Spinal cord (tissue), 9 donors: ENCODE measurements at regions not wholly inside any gene's neighbourhood (a gene's known extent, or its start where the extent isn't known, plus 50 kb on each side); places are given as distances from the start of the nearest gene placed in this dataset.
"Not testable (repeated sequence)": the region's sequence is repeated elsewhere in the genome, so short reads cannot be mapped to it uniquely, and the experiment has no call there.

ENCODE experiments used
- DNase-seq, 6 donors: peaks; one replicate each; pipeline versions ENCODE4 v3.0.0 to v3.0.0-alpha.2; 2013 to 2015; ENCODE audit warnings: low spot score in 6 of 6, low read depth in 4 of 6
- H3K27ac ChIP-seq: one replicate; pipeline ENCODE4 v1.5.1; 2013; ENCODE audit warnings: low read depth, low read length, control low read depth
- H3K27me3 ChIP-seq: one replicate; pipeline ENCODE4 v1.6.1; 2013; ENCODE audit warnings: low read length; ENCODE audit not compliant: control insufficient read depth, insufficient read depth
- H3K36me3 ChIP-seq: one replicate; pipeline ENCODE4 v1.6.1; 2013; ENCODE audit warnings: low read length; ENCODE audit not compliant: control insufficient read depth, insufficient read depth
- H3K4me1 ChIP-seq: one replicate; pipeline ENCODE4 v1.6.1; 2013; ENCODE audit warnings: low read length; ENCODE audit not compliant: control insufficient read depth, insufficient read depth
- H3K4me3 ChIP-seq: one replicate; pipeline ENCODE4 v1.5.1; 2013; ENCODE audit warnings: low read depth, low read length, control low read depth
- H3K9me3 ChIP-seq: one replicate; pipeline ENCODE4 v1.6.1; 2013; ENCODE audit warnings: low read length; ENCODE audit not compliant: control insufficient read depth, insufficient read depth
- WGBS: methylation state at CpG from one replicate; pipeline ENCODE4 v1.1.5; 2013; ENCODE audit warnings: missing lambda C conversion rate; ENCODE audit not compliant: insufficient coverage; 5-methylcytosine and 5-hydroxymethylcytosine counted together
- donor health status: healthy.

DNA sequence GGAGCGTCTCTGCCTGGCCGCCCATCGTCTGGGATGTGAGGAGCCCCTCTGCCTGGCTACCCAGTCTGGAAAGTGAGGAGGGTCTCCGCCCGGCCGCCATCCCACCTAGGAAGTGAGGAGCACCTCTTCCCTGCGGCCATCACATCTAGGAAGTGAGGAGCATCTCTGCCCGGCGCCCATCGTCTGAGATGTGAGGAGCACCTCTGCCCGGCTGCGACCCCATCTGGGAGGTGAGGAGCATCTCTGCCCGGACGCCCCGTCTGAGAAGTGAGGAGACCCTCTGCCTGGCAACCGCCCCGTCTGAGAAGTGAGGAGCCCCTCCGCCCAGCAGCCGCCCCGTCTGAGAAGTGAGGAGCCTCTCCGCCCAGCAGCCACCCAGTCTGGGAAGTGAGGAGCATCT, 84.5 kb downstream of the IDS start:
- H3K27ac ChIP-seq, H3K36me3 ChIP-seq, H3K4me3 ChIP-seq, H3K27me3 ChIP-seq, H3K4me1 ChIP-seq, DNase-seq, H3K9me3 ChIP-seq: not testable (repeated sequence)
- WGBS, result 89% methylated on average over 9 of the region's 21 CpGs

GRCh38 chrX:149398027-149398426, 107.1 kb downstream of the IDS start:
- Histone ChIP-seq H3K9me3 (peaks cover 3% of the 10 kb centered on the region), H3K4me1 (no peaks in the 10 kb centered on the region), H3K27me3 (no peaks in the 10 kb centered on the region), H3K27ac (no peak overlapping the region), H3K36me3 (no peaks in the 10 kb centered on the region), H3K4me3 (no peak overlapping the region)
- no peak for DNase-seq
- no CpG with 5 or more reads among the region's 2 CpGs for WGBS

GRCh38 chrX:149392921-149393320, 112.2 kb downstream of the IDS start:
- Histone ChIP-seq H3K9me3 (no peaks in the 10 kb centered on the region), H3K36me3 (no peaks in the 10 kb centered on the region), H3K27ac (no peak overlapping the region), H3K4me3 (no peak overlapping the region), H3K27me3 (no peaks in the 10 kb centered on the region), H3K4me1 (no peaks in the 10 kb centered on the region)
- DNase-seq, result no peak

DNA sequence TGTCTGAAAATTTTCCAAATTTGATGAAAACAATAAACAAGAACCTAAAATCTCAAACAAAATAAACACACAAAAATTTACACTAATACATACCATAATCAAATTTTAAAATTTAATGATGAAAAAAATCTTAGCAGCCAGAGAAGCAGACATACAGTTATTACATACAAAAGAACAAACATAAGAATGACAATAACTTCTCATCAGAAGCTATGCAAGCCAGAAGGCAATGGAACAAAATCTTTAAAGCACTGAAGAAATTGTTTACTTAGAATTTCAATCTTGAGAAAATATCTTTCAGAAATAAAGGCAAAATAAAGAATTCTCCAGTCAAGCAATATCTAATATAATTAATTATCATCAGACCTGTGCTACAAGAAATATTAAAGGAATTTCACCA, 121.3 kb downstream of the IDS start:
- no peak for DNase-seq
- no peak overlapping the region for H3K4me3 ChIP-seq
- H3K27me3 ChIP-seq, result no peaks in the 10 kb centered on the region
- H3K9me3 ChIP-seq, result no peaks in the 10 kb centered on the region
- no peaks in the 10 kb centered on the region for H3K36me3 ChIP-seq
- H3K4me1 ChIP-seq, result no peaks in the 10 kb centered on the region
- H3K27ac ChIP-seq, result no peak overlapping the region

DNA sequence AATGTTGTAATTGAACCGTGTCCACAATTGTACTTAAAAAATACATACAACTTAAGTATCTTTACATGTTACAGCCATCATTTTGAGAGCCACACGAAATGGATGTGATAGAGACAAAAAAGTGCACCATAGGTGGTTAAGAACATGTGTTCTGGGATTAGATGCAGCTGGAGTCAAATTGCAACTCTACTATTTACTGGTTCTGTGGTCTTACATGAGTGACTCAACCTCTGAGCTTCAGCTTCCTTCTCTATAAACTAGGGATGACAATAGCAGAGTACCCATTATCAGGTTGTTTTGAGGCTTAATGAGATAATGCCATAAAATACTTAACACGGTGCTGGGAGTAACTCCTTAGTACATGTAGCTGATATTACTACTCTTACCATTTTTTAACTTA, 130.4 kb downstream of the IDS start:
- Histone ChIP-seq H3K36me3 (no peaks in the 10 kb centered on the region), H3K4me1 (no peaks in the 10 kb centered on the region), H3K27me3 (no peaks in the 10 kb centered on the region), H3K27ac (no peak overlapping the region), H3K9me3 (no peaks in the 10 kb centered on the region), H3K4me3 (no peak overlapping the region)
- no CpG with 5 or more reads among the region's 3 CpGs for WGBS
- no peak for DNase-seq

DNA sequence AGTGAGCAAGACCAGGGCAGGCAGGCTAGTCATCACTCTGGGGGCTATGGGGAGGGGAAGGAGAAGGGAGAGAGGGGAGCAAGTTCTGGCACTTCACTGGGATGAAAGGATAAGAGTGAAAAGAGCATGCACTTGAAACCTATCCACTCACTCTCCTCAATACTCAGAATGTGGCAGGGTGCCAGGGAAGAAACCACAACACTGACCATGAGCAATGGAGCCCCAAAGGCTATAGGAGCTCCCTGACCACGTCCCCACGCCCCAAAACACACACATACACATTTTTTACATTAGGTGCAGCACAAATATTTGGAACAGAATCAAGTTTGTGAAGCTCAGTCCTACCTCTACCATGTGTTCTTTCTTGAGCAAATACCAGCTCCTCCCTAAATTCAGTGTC, 132.2 kb downstream of the IDS start:
- no peaks in the 10 kb centered on the region for H3K27me3 ChIP-seq
- H3K36me3 ChIP-seq, result no peaks in the 10 kb centered on the region
- H3K4me1 ChIP-seq, result no peaks in the 10 kb centered on the region
- no peak for DNase-seq
- no peak overlapping the region for H3K27ac ChIP-seq
- 30% methylated on average over 2 of the region's 2 CpGs for WGBS
- no peaks in the 10 kb centered on the region for H3K9me3 ChIP-seq
- no peak overlapping the region for H3K4me3 ChIP-seq

DNA sequence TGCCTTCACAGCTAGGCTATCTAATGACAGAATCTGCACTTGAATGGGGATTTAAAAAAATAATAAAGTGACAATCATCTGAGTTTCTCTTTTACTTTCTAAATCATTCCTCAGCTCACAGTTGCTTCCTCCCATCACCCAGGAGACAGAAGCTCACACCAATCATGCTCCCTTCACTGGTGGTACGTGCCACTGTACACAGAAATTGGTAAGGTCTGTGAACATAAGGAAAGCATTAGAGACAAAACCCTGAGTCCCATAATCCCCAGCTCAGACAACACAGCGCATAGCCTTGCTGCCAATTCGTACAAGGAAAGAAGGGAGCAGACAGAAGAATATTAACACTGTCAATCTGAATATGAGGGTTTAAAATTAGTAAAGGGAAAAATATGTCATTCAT, 133.1 kb downstream of the IDS start:
- no peak overlapping the region for H3K4me3 ChIP-seq
- no peaks in the 10 kb centered on the region for H3K9me3 ChIP-seq
- peak in 2 of 6 donors; percentile 11 to 34 for DNase-seq
- H3K36me3 ChIP-seq, result no peaks in the 10 kb centered on the region
- no CpG with 5 or more reads among the region's 3 CpGs for WGBS
- H3K27ac ChIP-seq, result no peak overlapping the region
- H3K4me1 ChIP-seq, result no peaks in the 10 kb centered on the region
- H3K27me3 ChIP-seq, result no peaks in the 10 kb centered on the region

GRCh38 chrX:149370097-149370496, 135.0 kb downstream of the IDS start:
- Histone ChIP-seq H3K9me3 (no peaks in the 10 kb centered on the region), H3K4me1 (no peaks in the 10 kb centered on the region)
- 92% methylated on average over 4 of the region's 6 CpGs for WGBS

DNA sequence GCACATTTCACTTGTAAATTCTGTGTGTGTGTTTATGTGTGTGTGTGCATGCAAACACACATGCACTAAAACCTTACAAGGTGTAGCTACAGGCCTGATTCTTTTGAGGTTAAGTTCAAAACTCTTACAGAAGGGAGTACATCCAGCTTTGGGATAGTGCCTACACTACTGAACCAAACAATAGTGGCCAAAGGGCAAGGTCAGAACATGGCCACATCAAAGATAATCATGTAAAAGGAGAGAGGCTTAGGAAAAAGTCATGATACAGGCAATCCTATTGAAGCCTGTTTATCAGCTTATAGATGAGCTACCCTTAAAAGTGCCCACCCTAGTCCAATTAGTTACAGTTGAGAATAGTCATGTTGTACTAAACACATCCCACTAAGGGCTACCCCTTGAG, 139.6 kb downstream of the IDS start:
- no peak overlapping the region for H3K4me3 ChIP-seq
- no peaks in the 10 kb centered on the region for H3K9me3 ChIP-seq
- no peak for DNase-seq
- H3K27ac ChIP-seq, result no peak overlapping the region
- no peaks in the 10 kb centered on the region for H3K36me3 ChIP-seq
- H3K4me1 ChIP-seq, result no peaks in the 10 kb centered on the region
- H3K27me3 ChIP-seq, result no peaks in the 10 kb centered on the region

More at GRCh38 chrX:149370097-149370496, 135.0 kb downstream of the IDS start:
- no peak overlapping the region for H3K27ac ChIP-seq
- no peaks in the 10 kb centered on the region for H3K27me3 ChIP-seq
- no peak overlapping the region for H3K4me3 ChIP-seq
- no peaks in the 10 kb centered on the region for H3K36me3 ChIP-seq
- no peak for DNase-seq

GRCh38 chrX:149365061-149365460, 140.0 kb downstream of the IDS start:
- Histone ChIP-seq H3K9me3 (no peaks in the 10 kb centered on the region), H3K4me3 (no peak overlapping the region), H3K27ac (no peak overlapping the region), H3K36me3 (no peaks in the 10 kb centered on the region), H3K27me3 (no peaks in the 10 kb centered on the region), H3K4me1 (no peaks in the 10 kb centered on the region)
- no peak for DNase-seq
- WGBS, result no CpG with 5 or more reads among the region's 1 CpG

DNA sequence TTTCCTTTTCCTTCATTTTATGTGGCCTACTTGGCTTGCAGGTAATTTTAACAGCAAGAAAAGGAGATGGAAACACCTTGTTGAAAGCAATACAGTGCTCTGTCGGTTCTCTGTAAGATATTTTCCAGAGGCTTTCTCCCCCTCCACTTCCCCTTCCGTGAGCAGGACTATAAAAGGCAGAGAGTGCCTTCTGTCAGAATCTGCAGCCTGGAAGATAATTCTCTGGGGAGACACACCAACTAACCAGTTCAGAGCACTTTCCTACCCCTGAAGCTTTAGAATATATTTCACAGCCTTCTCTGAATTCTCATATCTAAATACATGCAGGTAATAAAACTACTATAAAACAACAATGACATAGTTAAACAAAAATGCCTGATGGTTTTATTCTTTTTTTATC, 141.1 kb downstream of the IDS start:
- H3K4me1 ChIP-seq, result no peaks in the 10 kb centered on the region
- DNase-seq, result peak in 1 of 6 donors; percentile 21
- 40% methylated on average over 1 of the region's 2 CpGs for WGBS
- no peak overlapping the region for H3K27ac ChIP-seq
- no peaks in the 10 kb centered on the region for H3K27me3 ChIP-seq
- no peak overlapping the region for H3K4me3 ChIP-seq
- no peaks in the 10 kb centered on the region for H3K9me3 ChIP-seq
- H3K36me3 ChIP-seq, result no peaks in the 10 kb centered on the region
